ENCODE measurements at regions not wholly inside any gene's neighbourhood (a gene's known extent, or its start where the extent isn't known, plus 50 kb on each side); places are given as distances from the start of the nearest gene placed in this dataset.

GRCh38 chr5:5784101-5784500 lies 361.6 kb downstream of the ICE1 start:
- peaks cover 0 to 3% (median 0%) of the 10 kb centered on the region in 4 donors for H3K9me3 ChIP-seq
- DNase-seq, result no peak
- H3K4me3 ChIP-seq, result no peak overlapping the region
- peaks cover 0 to 5% (median 0%) of the 10 kb centered on the region in 4 donors for H3K4me1 ChIP-seq
- H3K36me3 ChIP-seq, result no peaks in the 10 kb centered on the region
- 51 to 76% methylated on average over 5 of the region's 5 CpGs for WGBS, 2 donors
- H3K27ac ChIP-seq, result peak overlapping the region in 3 of 4 donors; percentile 3 to 40 (median 19)
- intact Hi-C loops (cut with DNase I), result no loop called here
- H3K27me3 ChIP-seq, result no peaks in the 10 kb centered on the region
- TF ChIP-seq POLR2AphosphoS5 (IDR thresholded peaks at IDR 0.05) (no peak), POLR2A (IDR thresholded peaks at IDR 0.05) (no peak), EP300 (IDR thresholded peaks at IDR 0.05) (no peak), CTCF (IDR thresholded peaks at IDR 0.05) (no peak)

- no peak overlapping the region for H3K27ac ChIP-seq
- H3K4me1 ChIP-seq, result peaks cover 0 to 5% (median 0%) of the 10 kb centered on the region in 4 donors
- H3K9me3 ChIP-seq, result peaks cover 0 to 3% (median 0%) of the 10 kb centered on the region in 4 donors
- no peaks in the 10 kb centered on the region for H3K27me3 ChIP-seq
- 77 to 83% methylated on average over 2 of the region's 2 CpGs for WGBS, 2 donors
- H3K4me3 ChIP-seq, result no peak overlapping the region
- H3K36me3 ChIP-seq, result no peaks in the 10 kb centered on the region
- TF ChIP-seq CTCF (IDR thresholded peaks at IDR 0.05) (no peak), POLR2AphosphoS5 (IDR thresholded peaks at IDR 0.05) (no peak), EP300 (IDR thresholded peaks at IDR 0.05) (no peak), POLR2A (IDR thresholded peaks at IDR 0.05) (no peak)
- intact Hi-C loops (cut with DNase I), result no loop called here
- DNase-seq, result no peak
Observed at GRCh38 chr5:5783021-5783420, 360.5 kb downstream of the ICE1 start.

DNA sequence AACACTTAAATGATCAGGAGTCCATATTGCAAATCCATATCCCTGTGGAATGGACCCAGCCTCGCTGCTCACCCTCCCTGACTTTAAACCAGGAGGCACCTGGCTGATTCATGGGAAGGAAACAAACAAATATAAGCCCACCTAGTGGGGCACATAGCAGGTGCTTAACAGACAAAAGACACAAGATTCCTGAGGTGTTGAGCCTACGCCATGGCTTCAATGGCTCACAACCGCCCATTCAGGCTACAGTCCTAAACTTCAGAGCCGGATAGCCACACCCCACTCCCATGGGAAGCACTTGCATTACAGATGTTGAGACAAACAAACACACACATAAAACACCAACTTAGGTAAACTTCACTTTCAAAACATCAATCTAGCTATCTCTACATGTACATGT lies 359.9 kb downstream of the ICE1 start:
- no peak for TF ChIP-seq EP300 (IDR thresholded peaks at IDR 0.05)
- no peak for TF ChIP-seq CTCF (IDR thresholded peaks at IDR 0.05)
- no peak for TF ChIP-seq POLR2AphosphoS5 (IDR thresholded peaks at IDR 0.05)
- TF ChIP-seq POLR2A (IDR thresholded peaks at IDR 0.05), result no peak
- intact Hi-C loops (cut with DNase I), result no loop called here
- Histone ChIP-seq H3K4me1 (peaks cover 0 to 5% (median 0%) of the 10 kb centered on the region in 4 donors), H3K27me3 (no peaks in the 10 kb centered on the region), H3K4me3 (no peak overlapping the region), H3K9me3 (peaks cover 0 to 3% (median 0%) of the 10 kb centered on the region in 4 donors), H3K27ac (no peak overlapping the region), H3K36me3 (no peaks in the 10 kb centered on the region)
- 81 to 88% methylated on average over 4 of the region's 4 CpGs for WGBS, 2 donors
- DNase-seq, result no peak

DNA sequence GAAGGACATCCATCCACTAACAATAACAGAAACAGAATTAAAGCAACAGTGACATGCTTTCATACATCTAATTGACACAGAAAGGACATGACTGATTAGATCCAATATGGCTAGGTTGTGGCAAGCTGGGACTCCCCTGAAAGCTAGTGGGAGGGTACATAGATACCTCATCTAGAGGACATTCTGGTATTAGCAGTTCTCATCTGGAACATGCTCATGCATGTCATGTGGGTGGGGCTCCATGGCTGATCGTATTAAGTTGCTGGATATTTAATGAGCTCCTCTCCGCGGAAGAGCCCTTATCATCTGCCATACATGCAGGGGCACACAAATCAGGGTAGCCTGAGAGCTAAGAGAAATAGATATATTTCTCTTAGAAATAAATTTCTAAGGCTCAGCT lies 358.9 kb downstream of the ICE1 start:
- peaks cover 0 to 5% (median 0%) of the 10 kb centered on the region in 4 donors for H3K4me1 ChIP-seq
- H3K27ac ChIP-seq, result no peak overlapping the region
- H3K27me3 ChIP-seq, result no peaks in the 10 kb centered on the region
- no peak overlapping the region for H3K4me3 ChIP-seq
- H3K9me3 ChIP-seq, result no peaks in the 10 kb centered on the region
- TF ChIP-seq POLR2A (IDR thresholded peaks at IDR 0.05) (no peak), CTCF (IDR thresholded peaks at IDR 0.05) (no peak), POLR2AphosphoS5 (IDR thresholded peaks at IDR 0.05) (no peak), EP300 (IDR thresholded peaks at IDR 0.05) (no peak)
- no peaks in the 10 kb centered on the region for H3K36me3 ChIP-seq
- WGBS, 2 donors, result 90 to 95% methylated on average over 3 of the region's 3 CpGs
- intact Hi-C loops (cut with DNase I), result no loop called here
- DNase-seq, result no peak

DNA sequence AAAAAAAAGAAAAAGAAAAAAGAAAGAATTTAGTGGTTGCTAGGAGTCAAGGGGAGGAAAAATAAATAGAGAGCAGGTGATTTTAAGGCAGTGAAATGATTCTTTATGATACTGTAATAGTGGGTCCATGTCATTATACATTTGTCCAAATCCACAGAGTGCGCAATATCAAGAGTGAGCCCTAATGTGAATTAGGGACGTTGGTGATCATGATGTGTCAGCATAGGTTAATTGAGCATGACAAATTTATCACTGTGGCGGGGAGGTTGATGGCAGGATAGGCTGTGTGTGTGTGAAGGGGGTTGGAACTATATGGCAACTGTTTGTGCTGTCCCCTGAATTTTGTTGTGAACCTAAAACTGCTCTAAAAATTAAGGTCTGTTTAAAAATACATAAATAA lies 357.8 kb downstream of the ICE1 start:
- H3K4me3 ChIP-seq, result no peak overlapping the region
- H3K36me3 ChIP-seq, result no peaks in the 10 kb centered on the region
- H3K9me3 ChIP-seq, result no peaks in the 10 kb centered on the region
- H3K27ac ChIP-seq, result no peak overlapping the region
- 68 to 73% methylated on average over 3 of the region's 3 CpGs for WGBS, 2 donors
- no peaks in the 10 kb centered on the region for H3K27me3 ChIP-seq
- TF ChIP-seq POLR2A (IDR thresholded peaks at IDR 0.05) (no peak), EP300 (IDR thresholded peaks at IDR 0.05) (no peak), POLR2AphosphoS5 (IDR thresholded peaks at IDR 0.05) (no peak), CTCF (IDR thresholded peaks at IDR 0.05) (no peak)
- no peak for DNase-seq
- peaks cover 0 to 5% (median 0%) of the 10 kb centered on the region in 4 donors for H3K4me1 ChIP-seq
- intact Hi-C loops (cut with DNase I), result no loop called here

All from sigmoid colon (tissue), 6 donors.